ENCODE measurements at regions not wholly inside any gene's neighbourhood (a gene's known extent, or its start where the extent isn't known, plus 50 kb on each side); places are given as distances from the start of the nearest gene placed in this dataset.
"Not testable (repeated sequence)": the region's sequence is repeated elsewhere in the genome, so short reads cannot be mapped to it uniquely, and the experiment has no call there.

DNA sequence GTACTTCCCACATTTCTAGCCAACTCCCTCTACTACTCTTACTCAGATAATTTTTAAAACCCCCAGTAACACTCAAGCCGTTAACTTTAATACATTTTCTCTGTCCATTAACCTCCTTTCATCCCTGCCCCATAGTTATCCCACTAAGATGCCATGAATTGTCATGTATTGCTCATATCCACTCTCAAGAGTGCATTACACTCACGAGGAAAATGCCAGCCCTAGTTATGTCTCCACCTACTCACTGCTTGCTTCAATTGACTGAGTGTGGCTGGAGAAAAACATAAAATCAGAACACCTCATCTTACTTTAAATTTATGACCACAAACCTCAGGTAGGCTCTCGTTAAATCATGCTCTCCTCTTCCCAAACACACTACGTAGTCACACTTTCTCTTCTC is 324.1 kb upstream of the NPSR1 start:
- DNase-seq = no peak

DNA sequence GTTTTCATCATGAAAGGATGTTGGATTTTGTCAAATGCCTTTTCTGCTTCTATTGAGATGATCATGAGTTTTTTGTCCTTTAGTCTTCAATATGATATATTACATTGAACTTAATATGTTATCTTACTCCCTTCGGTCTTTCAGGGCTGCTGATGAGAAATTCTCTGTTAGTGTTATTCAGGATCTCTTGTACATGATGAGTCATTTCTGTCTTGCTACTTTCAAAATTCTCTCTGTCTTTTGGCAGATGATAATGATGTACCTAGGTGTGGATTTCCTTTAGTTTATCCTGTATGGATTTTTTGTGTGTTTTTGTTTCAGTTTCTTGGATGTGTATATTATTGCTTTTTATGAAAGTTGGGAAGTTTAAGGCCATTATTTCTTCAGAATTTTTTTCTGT is 320.9 kb upstream of the NPSR1 start:
- DNase-seq = no peak

DNA sequence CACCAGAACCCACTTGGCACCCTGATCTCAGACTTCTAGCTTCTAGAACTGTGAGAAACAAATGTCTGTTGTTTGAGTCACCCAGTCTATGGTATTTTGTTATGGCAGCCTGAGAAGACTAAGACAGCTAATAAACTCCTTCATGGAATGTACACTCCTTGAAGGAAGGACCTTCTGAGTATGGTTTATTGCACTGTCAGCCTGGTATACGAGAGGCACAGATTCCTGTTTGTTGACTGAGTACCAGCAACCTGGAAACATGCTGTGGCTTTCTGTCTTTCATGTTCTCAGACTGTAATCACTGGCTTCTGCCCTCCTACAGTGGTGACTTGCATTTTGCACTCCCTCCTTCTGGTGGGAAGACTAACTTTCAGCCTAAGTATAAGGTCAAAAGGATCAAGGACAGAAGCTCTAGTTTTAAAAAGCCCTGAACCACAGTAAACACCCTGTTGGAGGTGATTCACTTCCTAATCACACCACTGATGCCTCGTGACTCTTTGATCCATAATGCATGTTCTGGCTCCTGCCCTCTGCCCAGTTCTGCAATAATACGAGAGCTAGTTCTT is 319.0 kb upstream of the NPSR1 start:
- no peak for DNase-seq

DNA sequence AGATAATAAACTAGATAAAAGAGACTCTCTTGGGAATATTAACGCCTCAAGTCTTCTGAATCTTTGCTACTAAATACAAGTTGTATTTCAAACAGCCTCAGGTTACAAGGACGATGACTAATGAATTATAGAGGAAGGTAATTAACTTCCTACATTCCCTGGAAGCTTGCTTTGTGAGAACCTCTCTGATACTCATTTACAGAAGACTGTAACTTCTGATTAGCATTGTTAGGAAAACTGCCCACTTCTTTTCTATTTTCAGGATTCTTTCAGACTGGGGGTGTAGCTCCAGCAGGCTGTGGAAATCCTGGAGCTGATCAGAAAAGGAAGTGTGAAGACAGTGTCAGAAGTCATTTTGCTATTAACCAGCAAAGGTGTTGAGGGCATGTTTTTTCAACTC is 316.7 kb upstream of the NPSR1 start:
- DNase-seq = no peak

DNA sequence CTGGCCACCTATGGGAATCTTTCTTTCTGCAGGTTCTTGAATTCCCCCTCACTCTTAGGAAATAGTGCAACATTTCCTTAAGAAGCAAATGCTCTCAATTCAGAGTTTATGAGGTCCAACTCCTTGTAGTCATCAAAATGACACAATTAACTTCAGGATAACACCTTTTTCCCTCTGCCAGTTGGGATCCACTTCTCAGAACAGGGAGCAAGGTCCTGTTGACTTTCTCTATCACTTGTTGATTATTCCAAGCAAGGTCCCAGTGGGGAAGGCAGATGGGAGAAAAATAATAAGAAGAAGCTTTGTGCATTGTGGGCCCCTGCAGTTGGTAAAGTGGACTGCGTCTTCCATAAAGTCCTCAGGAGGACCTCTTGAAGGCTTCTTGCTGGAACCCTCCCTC is 315.6 kb upstream of the NPSR1 start:
- DNase-seq = no peak

DNA sequence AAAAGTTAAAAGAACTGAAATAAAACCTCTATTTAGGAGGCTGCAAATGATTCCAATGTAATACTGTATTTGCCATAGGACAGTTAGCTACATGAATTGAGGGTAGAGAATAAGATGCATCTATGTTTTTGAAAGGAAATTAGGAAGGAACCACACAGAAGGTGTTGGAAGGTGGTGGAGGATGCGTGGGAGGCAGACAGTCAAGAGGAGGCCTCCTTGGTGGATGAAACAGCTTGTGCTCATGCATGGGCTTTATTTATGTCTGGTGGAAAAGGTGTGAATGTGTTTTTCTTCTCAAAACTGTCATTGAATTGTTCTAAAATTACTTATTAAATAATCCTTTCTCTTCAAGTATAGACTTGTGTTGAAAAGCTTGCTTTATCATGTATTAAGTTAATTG is 314.4 kb upstream of the NPSR1 start:
- DNase-seq = no peak

DNA sequence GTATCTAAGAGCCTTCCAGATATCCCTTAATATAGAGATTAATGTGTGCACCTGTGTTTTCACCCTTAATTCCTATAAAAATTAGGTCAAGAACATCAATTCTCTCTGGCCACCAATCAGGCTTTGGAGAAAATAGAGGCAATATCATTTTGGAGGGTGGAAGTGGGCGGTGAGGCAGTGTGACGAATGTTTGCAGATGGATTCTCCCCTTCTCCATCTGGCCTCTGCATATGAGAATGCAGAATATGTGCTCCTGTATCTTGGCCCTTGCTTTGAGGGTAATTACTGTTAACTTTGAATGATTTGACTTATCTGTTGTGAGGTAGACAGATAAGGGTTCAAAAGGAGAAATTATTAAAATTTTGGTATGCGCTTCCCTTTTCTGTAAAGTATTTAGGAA is 304.0 kb upstream of the NPSR1 start:
- DNase-seq = no peak

DNA sequence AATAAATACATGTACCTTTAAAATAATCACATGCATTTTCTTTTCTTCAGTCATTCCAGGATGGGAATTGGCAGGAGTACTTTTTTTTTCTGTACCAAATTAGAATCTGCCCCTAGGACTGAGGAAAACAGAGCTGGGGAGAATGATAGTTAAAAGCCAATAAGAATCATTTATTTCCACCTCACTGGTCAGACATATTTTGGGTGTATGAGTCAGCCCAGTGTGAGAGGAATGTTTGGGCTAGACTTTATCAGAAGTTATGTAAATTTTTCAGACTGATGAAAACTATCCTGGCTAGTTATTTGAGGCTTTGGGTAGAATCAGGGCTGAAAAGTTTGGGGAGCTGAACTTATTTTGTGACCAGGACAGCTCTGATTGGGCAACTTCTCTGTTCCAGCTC is 303.1 kb upstream of the NPSR1 start:
- DNase-seq = no peak

DNA sequence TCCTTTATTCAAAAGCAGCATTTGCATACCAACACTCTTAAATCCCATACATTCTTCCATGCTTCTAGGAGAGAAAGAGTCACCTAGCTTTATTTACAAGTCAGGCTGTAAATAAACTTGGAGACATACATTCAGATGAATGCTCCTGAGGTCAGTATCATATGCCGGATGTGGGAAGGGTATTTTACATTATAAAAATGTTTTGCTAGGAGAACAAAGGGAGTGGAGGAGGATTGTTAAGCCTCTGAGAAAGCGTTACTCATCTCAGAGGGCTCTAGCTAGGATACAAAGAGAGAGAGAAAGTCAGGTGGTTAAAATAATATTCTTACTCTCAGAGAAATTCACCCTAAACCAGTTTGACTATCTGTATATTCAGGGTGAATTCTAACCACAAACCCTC is 300.9 kb upstream of the NPSR1 start:
- DNase-seq = no peak

DNA sequence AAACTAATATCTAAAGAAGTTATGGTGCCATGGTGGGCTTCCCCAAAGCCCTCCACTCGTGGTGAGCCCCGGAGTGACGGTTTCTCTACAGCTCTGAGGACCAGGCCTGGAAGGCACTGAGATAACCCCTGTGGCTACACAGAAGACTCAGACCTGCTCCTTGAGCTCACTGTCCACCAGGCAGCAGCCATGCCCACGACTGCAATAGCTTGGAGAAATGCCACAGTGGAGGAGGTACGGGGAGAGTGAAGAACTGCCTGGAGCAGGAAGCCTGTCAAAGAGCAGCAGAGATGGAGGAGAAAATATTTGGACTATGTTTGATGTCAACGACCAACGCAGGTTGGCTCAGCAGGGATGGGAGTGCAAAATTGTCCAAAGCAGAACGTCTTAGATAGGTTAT is 300.1 kb upstream of the NPSR1 start:
- DNase-seq = no peak

DNA sequence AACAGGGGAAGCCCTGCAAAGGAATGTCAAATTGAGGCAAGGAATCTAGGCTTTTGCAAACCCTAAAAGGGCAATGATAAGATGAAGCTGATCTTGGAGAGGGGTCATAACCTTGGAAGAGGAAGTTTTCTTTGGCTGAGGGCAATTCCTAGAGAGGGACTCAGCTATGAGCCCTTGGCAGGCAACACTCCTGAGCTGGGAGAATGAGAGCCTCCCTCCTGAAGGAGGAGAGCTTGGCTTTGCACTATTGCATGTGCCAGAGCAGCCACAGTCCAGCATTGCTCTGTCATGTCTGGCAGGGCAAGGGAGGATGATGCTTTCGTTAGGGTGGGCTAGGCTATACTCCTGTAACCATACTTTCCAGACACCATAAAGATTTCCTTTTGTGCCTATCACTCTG is 299.4 kb upstream of the NPSR1 start:
- DNase-seq = not testable (repeated sequence)

DNA sequence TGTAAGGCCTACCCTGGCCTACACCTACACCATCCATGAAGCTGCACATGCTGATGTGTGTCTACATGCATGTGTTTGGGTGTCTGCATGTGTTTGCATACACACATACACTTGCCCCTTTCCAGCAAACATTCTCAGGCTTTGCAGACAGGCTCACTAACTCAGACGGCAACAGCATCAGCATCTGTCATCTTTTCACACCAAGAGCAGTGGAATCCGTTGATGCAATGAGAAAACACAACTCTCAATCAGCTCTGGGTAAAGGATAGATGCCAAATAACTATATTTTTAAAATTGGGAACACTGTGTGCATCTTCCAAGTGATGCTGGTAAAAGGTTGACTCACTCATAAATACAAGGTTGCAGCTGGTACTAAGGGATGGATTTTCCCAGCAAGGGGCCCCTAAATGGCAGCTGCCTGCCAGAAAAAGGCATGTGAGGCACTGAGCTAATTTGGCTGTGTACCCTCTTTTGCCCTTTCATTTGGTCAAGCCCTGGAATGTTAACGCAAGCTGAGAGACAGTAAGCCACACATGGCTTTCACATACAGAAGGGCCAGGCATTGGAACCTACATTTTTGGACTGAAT is 296.3 kb upstream of the NPSR1 start:
- DNase-seq = no peak

DNA sequence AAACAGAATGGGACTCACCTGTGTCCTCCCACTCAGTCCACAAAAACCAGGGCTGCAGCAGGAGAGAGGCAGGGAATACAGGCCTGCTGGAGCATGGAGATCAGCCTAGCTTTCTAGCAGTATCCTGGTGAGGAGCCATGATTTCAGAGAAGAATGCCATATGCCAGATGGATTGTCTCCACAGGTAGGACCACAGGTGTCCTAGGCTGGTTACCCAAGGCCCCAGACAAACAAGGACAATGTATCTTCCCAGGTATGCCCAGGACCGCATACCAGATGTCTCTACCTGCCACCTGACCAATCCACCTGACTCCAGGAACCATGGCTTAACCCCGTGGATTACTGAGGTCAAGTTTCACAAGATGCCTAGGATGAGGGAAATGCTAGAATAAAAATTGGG is 295.4 kb upstream of the NPSR1 start:
- no peak for DNase-seq

DNA sequence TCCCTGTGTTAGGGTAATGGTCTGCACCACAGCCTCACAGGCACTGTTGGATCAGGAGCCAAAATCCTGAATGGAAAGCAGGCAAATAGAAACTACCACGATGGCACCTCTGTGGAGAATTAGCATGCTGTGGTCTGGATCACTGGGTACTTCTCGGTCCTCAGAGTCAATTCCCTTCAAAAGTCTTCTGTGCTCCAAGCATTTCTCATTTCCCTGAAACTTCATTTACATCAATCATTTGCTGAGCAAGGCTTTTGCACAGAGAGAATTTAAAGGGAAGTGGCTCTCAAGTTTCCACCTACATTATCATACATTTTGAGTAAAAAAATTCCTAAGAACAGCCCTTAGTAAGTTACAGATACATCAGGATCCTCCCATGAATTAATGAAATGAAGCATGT is 293.9 kb upstream of the NPSR1 start:
- no peak for DNase-seq

DNA sequence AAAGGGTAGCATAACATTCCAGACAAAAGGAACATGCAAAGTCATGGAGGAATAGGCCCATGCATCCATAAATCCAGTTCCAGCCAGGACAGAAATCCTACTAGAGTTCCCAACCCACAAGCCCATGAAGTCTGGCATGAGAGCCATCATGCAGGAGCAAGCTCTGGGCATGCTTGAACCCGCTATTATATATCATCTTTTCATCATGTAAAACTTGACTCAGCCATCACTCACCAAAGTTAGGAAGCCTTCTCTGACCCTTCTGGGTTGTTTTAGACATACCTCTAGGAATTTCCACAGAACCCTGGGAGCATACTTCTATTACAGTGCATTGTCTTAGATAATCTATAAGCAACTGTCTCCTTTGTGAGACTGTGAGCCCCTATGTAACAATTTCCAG is 293.0 kb upstream of the NPSR1 start:
- no peak for DNase-seq

DNA sequence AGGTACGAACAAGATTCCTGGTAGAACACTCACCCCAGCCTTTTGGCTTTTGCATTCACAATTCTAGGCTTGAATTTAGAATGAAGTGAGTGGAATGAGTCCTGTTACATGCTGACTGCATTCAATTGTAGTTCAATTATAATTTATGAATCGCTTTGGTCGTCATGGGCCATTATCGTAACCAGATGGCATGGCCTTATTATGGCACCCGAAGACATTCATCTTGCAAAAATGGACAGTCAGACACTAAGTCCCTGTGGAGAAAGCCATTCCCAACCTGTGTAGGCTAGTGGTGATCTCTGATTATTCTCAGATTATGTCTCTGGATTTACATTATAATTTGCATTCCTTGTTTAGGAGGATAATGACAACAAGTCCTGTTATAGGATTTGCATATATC is 292.4 kb upstream of the NPSR1 start:
- DNase-seq = no peak

DNA sequence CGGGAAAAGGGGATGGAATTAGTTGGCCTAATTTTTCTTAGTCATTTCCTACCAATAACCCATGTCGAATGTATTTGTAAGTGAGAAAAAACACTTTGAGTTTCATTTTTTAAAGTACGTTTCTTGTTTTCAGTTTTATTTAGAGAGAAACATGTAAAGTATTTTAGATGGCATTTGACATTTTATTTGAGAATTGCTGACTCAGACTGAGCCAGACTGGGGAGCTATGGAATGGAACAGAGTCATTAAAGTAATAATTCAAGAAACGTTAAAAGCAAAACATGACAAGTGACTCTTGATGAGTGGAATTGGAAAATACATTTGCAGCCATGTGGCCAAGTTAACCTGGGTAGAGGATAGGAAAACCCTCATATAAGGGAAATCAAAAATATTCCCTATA is 286.1 kb upstream of the NPSR1 start:
- no peak for DNase-seq

DNA sequence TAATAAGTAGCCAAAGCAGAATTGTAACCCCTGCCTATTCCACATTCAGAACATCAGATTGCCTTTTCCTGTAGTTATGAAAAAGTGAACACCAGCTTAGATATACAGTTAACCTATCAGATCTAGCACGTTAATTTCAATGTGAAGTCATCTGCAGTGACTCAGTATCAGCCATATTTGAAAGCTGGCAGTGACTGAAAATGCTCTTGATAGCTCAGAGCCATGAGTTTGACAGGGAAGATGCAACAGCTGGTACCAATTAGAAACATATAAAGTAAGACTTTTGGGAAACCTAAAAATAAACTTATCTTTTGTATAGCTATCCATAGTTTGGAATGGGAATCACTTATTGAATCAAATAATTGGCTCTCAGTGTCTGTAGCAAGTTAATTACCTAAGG is 284.1 kb upstream of the NPSR1 start:
- no peak for DNase-seq

DNA sequence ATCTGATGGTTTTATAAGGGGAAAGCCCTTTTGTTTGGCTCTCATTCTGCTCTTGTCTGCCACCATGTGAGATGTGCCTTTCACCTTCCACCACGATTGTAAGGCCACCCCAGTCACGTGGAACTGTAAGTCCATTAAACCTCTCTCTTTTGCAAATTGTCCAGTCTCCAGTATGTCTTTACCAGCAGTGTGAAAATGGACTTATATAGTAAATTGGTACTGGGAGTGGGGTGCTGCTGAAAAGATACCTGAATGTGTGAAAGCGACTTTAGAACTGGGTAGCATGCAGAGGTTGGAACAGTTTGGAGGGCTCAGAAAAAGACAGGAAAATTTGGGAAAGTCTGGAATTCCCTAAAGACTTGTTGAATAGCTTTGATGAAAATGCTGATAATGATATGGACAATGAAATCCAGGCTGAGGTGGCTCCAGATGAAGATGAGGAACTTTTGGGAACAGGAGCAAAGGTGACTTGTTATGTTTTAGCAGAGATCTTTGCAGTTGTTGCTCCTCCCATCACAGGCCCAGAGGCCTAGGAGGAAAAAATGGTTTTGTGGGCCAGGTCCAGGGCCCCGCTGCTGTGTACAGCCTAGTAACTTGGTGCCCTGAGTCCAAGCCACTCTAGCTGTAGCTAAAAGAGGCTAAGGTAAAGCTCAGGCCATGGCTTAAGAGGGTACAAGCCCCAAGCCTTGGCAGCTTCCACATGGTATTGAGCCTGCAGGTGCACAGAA is 275.7 kb upstream of the NPSR1 start:
- no peak for DNase-seq

DNA sequence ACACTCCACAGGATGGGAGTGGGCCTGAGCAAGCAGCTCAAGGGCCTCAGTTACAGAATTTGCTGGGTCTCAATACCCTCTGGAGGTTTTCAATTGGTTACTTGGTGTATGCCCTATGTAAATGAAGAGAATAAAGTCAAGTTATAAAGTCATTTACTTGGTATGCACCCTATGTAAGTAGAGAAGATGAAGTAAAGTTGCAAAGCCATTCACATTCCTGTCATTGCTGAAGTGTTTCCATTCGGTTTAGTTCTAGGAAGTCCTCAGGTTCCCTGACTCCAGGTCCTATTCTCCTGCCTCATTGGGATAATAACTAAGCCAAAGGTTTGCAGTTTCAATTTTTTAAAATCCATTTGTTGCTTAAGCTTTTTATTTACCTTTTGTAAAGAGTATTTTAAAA is 272.6 kb upstream of the NPSR1 start:
- DNase-seq = no peak

DNA sequence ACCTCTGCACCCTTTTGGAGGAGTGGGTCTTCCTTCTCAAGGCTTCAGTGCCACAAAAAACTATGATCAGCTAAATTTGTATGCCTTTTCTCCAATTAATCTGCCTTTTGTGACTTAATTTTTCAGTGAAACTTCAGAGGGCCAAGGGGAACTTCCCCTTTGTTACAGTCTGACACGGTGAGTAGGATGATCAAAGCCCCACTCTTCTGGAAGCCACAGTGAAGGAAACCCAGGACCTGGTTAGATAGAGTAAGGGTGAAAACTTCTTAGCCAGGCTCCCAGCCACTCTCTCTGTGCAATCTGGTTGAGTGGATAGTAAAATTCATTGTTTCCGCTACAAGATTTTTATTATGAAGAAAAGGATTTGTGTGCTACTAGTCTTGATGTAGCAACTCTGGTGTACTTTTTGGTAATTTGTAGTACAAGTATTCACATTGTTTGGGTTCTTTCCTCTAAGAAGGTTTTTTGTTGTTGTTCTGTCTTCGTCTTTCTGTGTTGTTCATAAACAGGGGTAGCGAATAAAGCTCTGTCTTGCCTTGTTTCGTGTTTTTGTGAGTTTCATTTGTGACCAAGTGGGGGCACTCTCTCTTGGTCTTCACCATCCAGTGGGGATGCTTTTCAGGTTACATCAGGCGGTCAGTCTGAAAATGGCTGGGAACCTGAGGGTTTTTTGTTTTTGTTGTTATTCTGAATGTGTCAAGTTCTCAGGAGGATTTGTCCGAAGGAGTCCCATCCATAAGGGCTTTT is 268.5 kb upstream of the NPSR1 start:
- DNase-seq = no peak

DNA sequence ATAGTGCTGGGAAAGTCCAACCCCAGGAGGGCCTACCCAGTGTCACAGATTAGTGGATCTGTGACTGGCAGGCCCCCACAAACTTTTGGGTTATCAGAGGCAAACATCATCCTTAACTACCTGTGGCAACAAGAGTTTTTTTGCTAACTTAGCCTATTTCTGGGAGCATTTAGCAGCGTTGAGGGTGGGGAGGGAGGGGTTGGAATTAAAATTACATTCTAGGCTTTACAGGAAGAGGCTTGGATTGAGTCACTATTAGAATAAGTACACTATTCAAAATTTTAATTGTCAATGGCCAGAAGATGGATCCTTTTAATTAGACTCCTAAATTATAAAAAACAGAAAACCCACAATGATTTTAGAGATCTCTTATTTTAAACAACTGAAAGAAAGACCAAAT is 267.9 kb upstream of the NPSR1 start:
- DNase-seq = no peak

DNA sequence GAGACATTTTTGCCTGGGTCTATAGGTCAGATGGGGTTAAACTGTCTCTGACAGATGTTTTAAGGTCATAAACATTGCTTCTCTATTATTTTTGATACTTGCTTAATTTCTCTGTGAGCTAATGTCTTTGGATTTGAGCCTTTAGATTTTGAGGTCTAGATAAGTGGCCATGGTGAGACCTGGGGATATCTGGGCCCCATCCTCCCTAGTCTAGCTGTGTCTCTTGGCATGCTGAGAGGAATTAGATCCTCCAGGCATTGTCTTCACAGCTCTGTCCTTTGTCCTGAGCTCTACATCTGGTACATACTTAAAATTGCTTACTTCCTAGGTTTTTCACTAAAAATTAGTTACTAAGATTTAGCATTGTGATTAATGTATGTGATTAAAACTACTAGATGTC is 265.0 kb upstream of the NPSR1 start:
- no peak for DNase-seq

DNA sequence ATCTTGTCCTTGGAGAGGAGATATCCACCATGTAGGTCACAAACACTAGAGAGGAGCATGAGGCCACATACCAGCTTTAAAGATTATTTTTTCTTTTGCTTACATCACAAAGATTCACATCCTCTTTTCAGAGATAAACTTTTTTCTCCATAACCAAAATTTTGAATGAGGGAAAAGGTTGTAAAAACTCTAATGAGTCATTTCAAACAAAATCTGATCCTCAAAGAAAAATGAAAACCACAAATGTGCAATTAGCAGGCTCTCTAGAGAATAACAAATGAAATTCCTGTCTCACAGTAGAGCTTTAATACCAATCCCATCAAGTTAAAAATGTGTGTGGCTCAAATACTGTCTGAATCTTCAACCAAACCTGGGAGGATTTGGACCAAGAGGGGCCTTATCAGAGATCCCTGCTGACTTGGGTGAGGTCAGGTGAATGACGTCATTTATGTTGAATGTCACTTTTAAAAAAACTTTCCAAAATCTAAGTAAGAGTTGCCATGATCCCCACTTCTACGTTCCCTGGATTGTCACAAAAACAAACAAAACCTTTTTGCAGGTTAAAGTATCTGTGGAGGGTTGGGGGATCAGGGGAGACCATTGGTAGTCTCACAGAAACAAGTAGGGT is 261.5 kb upstream of the NPSR1 start:
- no peak for DNase-seq
